ENCODE measurements at regions not wholly inside any gene's neighbourhood (a gene's known extent, or its start where the extent isn't known, plus 50 kb on each side); places are given as distances from the start of the nearest gene placed in this dataset.

DNA sequence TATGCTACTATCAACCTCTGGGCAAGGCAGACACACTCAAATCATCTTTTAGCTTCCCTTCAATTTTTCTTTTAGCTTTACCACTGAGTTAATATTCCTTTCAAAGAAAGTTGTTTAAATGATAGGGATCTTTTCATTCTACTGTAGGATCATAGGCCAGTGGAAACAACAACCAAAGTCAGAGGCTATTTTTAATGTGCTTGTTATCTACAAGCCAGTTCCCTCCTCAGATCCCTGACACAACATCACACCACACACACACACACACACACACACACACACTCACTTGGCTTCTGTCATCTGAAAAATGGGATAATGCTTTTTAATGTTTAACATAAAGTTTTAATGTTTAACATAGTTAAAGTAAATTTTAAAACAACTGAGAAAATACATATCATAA, 106.7 kb upstream of the CAV2 start:
- ChIA-PET CTCF (no interaction called here), SMC1A (ENCODE audit: uncharacterized antibody, unreplicated experiment) (no interaction called here), RAD21 (ENCODE audit: unreplicated experiment) (no interaction called here), POLR2A (no interaction called here)
- intact Hi-C loops (cut with micrococcal nuclease; ENCODE audit: unreplicated experiment) (no loop called here), in situ Hi-C loops (cut with MboI) (no loop called here)
- Histone ChIP-seq H3K9me3 (replicated peaks; ENCODE audit: control insufficient read depth, insufficient read depth, low read length) (no peaks in the 10 kb centered on the region), H3K79me2 (ENCODE audit: control insufficient read depth, insufficient read depth, low read length) (no peaks in the 10 kb centered on the region), H3K27me3 (replicated peaks in 1 of 2; ENCODE audit: control insufficient read depth in 2 of 2, insufficient read depth in 2 of 2, low read length in 1 of 2) (no peaks in the 10 kb centered on the region), H3K27ac (ENCODE audit: control insufficient read depth, insufficient read depth) (no peak overlapping the region), H2AFZ (ENCODE audit: control insufficient read depth, low read depth, low read length) (no peak overlapping the region), H3K9ac (ENCODE audit: control insufficient read depth, insufficient read depth, low read length) (no peak overlapping the region), H3K4me1 (ENCODE audit: control insufficient read depth, insufficient read depth, low read length) (no peaks in the 10 kb centered on the region), H3K4me3 (no peak overlapping the region), H4K20me1 (ENCODE audit: control insufficient read depth, insufficient read depth) (no peaks in the 10 kb centered on the region), H3K36me3 (ENCODE audit: control insufficient read depth in 2 of 2, insufficient read depth in 2 of 2, low read length in 1 of 2) (no peaks in the 10 kb centered on the region), H3K4me2 (ENCODE audit: control insufficient read depth, insufficient read depth) (no peak overlapping the region)
- no peak for DNase-seq (ENCODE audit: low read depth, low spot score)
- no peak for ATAC-seq
- FAIRE-seq = no peak
- TF ChIP-seq WRNIP1 (IDR thresholded peaks at IDR 0.05; ENCODE audit: borderline replicate concordance, low read depth, low read length) = no peak
- TF ChIP-seq ZNF274 (IDR thresholded peaks at IDR 0.05; ENCODE audit: insufficient read depth, insufficient read length) = no peak
- TF ChIP-seq SREBF2 (IDR thresholded peaks at IDR 0.05; ENCODE audit: low read length) = no peak
- no peak for TF ChIP-seq HDAC2 (IDR thresholded peaks at IDR 0.05)
- TF ChIP-seq ZNF207 (IDR thresholded peaks at IDR 0.05; ENCODE audit: borderline replicate concordance) = no peak
- no peak for TF ChIP-seq TAF1 (IDR thresholded peaks at IDR 0.05; ENCODE audit: borderline replicate concordance, low read depth, low read length)
- no peak for TF ChIP-seq CEBPB (IDR thresholded peaks at IDR 0.05; ENCODE audit: borderline replicate concordance in 1 of 2, low read depth in 2 of 2, low read length in 2 of 2)
- TF ChIP-seq CHD4 (IDR thresholded peaks at IDR 0.05) = no peak
- TF ChIP-seq HCFC1 (IDR thresholded peaks at IDR 0.05; ENCODE audit: low read length) = no peak
- TF ChIP-seq, protein P1, sequence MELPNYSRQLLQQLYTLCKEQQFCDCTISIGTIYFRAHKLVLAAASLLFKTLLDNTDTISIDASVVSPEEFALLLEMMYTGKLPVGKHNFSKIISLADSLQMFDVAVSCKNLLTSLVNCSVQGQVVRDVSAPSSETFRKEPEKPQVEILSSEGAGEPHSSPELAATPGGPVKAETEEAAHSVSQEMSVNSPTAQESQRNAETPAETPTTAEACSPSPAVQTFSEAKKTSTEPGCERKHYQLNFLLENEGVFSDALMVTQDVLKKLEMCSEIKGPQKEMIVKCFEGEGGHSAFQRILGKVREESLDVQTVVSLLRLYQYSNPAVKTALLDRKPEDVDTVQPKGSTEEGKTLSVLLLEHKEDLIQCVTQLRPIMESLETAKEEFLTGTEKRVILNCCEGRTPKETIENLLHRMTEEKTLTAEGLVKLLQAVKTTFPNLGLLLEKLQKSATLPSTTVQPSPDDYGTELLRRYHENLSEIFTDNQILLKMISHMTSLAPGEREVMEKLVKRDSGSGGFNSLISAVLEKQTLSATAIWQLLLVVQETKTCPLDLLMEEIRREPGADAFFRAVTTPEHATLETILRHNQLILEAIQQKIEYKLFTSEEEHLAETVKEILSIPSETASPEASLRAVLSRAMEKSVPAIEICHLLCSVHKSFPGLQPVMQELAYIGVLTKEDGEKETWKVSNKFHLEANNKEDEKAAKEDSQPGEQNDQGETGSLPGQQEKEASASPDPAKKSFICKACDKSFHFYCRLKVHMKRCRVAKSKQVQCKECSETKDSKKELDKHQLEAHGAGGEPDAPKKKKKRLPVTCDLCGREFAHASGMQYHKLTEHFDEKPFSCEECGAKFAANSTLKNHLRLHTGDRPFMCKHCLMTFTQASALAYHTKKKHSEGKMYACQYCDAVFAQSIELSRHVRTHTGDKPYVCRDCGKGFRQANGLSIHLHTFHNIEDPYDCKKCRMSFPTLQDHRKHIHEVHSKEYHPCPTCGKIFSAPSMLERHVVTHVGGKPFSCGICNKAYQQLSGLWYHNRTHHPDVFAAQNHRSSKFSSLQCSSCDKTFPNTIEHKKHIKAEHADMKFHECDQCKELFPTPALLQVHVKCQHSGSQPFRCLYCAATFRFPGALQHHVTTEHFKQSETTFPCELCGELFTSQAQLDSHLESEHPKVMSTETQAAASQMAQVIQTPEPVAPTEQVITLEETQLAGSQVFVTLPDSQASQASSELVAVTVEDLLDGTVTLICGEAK (IDR thresholded peaks at IDR 0.05; ENCODE audit: borderline replicate concordance) = no peak
- TF ChIP-seq, protein P2, sequence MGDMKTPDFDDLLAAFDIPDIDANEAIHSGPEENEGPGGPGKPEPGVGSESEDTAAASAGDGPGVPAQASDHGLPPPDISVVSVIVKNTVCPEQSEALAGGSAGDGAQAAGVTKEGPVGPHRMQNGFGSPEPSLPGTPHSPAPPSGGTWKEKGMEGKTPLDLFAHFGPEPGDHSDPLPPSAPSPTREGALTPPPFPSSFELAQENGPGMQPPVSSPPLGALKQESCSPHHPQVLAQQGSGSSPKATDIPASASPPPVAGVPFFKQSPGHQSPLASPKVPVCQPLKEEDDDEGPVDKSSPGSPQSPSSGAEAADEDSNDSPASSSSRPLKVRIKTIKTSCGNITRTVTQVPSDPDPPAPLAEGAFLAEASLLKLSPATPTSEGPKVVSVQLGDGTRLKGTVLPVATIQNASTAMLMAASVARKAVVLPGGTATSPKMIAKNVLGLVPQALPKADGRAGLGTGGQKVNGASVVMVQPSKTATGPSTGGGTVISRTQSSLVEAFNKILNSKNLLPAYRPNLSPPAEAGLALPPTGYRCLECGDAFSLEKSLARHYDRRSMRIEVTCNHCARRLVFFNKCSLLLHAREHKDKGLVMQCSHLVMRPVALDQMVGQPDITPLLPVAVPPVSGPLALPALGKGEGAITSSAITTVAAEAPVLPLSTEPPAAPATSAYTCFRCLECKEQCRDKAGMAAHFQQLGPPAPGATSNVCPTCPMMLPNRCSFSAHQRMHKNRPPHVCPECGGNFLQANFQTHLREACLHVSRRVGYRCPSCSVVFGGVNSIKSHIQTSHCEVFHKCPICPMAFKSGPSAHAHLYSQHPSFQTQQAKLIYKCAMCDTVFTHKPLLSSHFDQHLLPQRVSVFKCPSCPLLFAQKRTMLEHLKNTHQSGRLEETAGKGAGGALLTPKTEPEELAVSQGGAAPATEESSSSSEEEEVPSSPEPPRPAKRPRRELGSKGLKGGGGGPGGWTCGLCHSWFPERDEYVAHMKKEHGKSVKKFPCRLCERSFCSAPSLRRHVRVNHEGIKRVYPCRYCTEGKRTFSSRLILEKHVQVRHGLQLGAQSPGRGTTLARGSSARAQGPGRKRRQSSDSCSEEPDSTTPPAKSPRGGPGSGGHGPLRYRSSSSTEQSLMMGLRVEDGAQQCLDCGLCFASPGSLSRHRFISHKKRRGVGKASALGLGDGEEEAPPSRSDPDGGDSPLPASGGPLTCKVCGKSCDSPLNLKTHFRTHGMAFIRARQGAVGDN (IDR thresholded peaks at IDR 0.05) = no peak
- TF ChIP-seq BHLHE40 (IDR thresholded peaks at IDR 0.05; ENCODE audit: borderline replicate concordance in 1 of 2, low read depth in 2 of 2, low read length in 1 of 2) = no peak
- no TSS peak for BruUV-seq (replicated peaks)
